GM20431 (cell line): ENCODE measurements at regions not wholly inside any gene's neighbourhood (a gene's known extent, or its start where the extent isn't known, plus 50 kb on each side); places are given as distances from the start of the nearest gene placed in this dataset.
"Not testable (repeated sequence)": the region's sequence is repeated elsewhere in the genome, so short reads cannot be mapped to it uniquely, and the experiment has no call there.

Experiments
- in situ Hi-C: fragments of 300-500 bp; cut with MseI, MboI; formaldehyde crosslinking; loops from one replicate; pipeline ENCODE4 v1.15.0; 2020; ENCODE audit warnings: low sequenced_read_pairs; ENCODE audit not compliant: unreplicated experiment

DNA sequence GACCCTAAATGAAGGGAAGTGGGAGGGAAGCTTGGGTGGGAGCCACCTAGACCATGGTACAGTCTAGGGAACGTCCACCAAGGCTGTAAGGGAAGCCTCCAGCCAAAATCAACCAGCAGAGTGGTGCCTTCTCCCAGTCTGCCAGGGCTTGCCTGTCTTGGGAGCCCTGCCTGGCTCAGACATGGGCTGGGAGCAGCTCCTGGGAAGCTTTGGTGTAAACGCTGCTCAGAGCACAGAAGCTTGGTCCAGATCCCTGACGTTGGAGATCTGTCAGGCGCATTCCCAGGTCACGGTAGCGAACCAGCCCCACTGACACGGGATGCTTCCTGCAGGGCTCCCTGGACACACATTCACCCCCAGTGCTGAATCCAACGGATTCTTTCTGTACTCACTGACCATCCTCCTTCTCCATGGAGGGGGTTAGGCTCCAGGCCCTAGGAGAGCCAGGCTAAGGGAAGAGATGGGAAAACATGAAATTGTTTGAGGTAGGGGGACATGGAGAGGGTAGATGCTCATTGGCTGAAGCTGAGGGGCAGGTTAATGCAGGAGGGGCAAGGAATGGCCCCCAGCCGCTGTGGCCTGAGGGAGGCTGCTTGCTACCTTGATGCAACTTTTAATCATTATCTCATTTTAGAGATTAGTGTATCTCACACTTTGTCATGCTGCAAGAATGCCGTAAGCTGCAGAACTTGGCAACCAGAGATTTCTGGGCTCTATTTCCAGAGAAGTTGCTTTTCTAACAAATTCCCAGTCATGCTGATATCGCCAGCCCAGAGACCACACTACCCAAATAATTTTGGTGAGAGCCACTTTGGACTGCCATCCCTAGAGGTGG lies 195.8 kb downstream of the UQCRFS1 start:
- in situ Hi-C loops, result no loop called here

DNA sequence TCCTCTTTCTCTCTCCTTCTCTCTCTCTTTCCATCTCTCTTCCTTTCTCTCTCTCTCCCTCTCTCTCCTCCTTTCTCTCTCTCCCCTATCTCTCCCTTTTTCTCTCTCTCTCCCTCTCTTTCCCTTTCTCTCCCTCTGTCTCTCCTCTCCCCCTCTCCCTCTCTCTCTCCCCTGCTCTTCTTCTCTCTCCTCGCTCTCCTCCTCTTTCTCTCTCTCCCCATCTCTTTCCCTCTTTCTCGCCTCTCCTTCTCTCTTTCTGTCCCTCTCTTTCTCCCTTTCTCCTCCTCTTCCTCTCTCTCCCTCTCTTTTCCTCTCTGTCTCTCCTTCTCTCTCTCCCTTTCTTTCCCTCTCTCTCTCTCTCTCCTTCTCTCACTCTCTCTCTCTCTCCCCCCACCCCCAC lies 196.6 kb downstream of the UQCRFS1 start:
- in situ Hi-C loops, result no loop called here

DNA sequence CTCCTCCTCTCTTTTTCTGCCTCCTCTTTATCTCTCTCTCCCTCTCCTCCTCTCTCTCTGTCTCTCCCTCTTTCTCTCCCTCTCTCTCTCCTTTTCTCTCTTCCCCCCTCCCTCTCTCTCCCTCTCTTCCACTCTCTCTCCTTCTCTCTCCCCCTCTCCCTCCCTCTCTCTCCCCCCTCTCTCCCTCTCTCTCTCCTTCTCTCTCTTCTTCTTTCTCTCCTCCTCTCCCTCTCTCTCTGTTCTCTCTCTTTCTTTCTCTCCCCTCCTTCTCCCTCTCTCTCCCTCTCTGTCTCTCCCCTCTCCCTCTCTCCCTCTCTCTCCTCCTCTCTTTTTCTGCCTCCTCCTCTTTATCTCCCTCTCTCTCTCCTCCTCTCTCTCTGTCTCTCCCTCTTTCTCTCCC lies 197.4 kb downstream of the UQCRFS1 start:
- in situ Hi-C loops, result no loop called here

DNA sequence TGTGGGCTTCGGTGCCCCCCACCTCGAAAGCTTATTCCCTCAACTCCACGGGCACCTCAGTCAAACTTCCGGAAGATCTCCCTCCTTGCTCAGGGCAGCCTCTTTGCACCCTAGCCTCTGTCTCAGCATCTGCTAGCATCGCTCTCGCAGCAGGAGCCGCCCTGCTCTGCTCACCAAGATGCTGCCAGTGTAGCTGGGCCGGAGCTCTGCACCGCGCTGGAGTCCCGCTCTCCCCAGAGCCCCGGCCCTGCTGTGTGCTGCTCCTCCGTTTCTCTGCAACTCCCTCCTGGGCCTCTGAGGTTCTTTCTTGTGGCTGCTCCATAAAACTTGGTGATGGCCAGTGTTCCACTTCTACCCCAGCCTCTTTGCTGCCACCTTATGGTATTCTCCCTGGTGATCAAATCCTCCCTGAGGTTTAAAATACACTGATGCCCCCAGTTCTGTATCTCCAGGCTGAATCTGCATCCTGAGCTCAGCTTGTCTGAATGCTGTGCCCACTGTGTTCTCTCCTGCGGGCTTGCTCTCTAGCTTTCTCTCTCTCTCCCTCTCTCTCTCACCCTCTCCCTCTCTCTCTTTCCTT lies 198.0 kb downstream of the UQCRFS1 start:
- in situ Hi-C loops, result no loop called here

DNA sequence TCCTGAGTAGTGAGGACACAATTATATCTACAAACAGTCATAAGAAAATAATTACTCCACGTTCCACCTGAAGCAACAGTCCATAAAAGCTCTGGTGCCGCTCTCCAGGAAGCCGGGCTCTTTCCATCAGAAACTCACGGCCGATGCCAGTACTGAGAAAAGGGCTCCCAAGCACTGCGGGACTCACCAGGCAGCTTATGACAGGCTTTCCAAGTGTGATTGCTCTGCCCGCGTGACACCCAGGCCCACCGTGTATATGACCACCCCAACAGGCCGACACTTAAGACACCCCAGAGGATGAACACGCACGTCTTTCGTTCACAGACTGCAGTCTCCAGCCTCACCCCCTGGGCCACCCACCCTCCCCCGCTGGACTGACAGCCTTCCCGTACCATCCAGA lies 199.0 kb downstream of the UQCRFS1 start:
- in situ Hi-C loops, result no loop called here

DNA sequence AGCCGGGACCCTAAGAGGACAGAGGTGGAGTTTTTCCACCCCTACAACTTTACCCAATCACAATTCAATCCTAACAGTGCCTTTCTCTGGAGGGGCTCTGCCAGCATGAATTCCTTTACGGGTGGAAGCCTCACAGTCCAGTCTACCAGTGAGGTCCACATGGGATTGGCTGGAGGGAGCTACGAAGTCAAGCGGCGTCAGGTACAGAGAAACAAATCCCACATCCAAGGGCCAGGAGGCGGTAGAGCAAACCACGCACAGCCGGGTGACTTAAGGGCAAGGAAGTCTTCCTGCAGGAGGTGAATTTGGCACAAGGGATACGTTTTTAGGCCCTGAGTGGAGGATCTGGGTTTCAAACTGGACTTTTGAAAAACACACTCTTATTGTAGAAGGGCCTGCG lies 199.6 kb downstream of the UQCRFS1 start:
- in situ Hi-C loops, result no loop called here

DNA sequence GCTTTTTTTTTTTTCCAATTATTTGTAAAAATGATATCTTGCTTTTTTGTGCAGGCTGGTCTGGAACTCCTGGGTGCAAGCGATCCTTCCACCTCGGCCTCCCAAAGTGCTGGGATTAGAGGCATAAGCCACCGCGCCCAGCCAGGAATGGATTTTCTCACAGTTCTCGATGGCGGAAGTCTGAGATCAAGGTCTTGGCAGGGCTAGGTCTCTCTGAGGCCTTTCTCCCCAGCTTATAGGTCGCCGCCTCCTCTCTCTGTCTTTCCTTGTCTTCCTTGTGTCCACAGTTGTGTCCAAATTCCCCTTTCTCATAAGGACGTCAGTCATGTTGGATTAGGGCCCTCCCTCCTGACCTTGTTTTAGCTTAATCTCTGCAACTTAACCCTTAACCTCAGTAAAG lies 200.5 kb downstream of the UQCRFS1 start:
- in situ Hi-C loops, result no loop called here

DNA sequence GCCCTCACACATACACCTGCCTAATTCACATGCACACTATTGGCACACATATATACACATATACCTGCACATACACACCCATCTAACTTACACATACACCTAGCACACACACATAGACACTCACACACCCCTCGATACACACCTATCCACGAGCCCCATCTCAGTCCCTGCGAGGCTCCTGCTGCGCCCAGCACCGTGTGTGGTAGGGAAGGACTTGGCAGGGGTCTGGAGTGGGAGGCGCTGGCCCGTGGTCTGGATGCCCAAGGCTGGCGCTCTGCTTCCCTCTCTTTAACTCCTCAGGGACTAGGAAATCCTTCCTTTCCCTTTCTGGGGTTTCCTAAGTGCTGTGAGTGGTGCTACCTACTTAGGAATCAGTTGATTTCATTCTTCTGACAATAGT lies 202.7 kb downstream of the UQCRFS1 start:
- in situ Hi-C loops, result no loop called here

DNA sequence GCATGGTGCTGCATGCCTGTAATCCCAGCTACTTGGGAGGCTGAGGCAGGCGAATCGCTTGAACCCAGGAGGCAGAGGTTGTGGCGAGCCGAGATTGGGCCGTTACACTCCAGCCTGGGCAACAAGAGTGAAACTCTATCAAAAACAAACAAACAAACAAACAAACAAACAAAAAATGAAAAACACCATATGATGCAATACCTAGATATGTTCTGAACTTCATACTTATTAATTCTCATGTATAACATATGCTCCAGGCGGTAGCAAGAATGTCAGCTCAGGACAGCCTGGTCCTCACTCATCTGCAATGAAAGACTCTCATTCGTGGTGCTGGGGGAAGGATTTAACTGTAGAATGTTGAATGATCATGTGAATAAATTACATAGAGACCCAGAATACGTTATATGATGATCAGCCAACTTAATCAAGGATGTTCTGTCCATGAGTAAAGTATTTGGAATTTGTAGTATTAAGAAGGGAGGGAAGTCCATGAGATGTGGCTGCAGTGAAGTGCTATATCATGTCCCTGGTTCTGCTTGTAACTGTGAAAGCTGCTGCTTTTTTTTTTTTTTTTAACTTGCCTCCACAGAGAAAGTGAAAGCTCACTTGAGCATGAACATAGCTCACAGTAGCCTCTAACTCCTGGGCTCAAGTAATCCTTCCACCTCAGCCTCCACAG lies 206.8 kb downstream of the UQCRFS1 start:
- in situ Hi-C loops, result no loop called here

DNA sequence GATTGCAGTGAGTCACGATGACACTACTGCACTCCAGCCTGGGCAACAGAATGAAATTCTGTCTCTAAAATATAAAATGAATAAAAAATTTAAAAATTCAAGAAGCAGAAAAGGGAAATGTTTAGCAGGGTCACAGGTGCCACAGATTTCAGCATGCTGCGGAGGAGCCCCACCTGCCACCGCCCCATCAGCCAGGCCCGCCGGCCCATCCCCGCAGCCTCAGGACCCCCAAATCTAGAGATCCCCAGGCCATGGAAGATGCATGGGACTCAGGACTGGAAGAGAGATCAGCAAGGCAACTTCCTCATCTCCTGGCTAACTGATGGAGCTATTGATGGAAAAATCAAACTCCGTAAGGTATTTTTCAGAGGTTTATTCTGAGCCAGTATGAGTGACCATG lies 208.2 kb downstream of the UQCRFS1 start:
- in situ Hi-C loops, result no loop called here

DNA sequence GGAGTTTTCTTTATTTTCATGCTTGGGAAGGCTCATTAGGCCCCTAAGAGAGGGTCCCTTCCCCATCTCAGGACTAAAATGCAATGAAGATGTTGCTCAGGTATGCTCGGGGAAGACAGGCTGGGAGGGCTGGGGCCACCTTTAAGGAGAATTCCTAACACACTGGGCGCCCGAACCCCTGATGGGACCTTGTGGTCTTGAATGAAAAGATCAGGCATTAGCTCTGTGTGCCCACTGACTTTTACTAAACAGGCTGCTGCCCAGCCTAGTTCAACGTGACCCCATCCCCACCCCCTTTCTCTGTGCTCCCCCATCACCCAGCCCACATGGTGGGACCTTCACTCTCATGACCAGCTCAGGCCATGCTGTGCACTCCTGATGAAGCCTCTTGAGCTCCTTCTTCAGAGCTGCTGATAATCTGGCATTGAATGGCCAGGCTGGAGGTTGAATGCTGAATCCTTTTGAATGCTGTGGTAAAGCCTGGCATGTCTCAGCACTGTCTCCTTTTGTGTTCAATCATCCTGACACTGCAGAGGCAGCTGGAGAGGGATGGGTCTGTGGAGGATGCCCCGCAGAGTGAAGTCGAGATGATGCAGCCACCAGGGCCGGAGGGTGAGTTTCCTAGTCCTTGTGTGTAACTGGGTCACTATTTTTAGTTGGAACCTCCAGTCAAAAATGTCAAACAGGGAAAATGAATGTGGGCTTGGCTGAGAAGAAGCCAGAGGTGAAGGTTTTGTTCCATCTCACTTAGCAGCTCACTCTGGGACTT lies 209.1 kb downstream of the UQCRFS1 start:
- in situ Hi-C loops, result no loop called here

DNA sequence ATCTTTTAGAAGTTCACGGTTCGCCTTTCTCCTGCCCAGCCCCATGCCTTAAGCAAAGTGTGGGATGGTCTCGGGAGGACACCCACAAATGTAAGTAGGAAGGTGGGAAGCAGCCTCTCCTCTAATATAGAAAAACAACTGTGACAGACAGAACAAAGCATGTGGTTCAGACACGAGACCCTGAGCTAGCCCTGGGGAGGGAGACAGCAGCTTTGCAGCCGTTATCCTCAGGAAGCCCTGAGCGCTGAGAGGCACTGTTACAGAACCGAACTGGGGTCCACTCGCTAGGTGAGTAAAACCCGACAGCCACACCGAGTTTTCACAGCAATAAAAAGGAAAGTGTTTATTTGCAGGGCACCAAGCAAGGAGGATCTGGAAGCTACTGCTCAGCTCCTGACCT lies 210.6 kb downstream of the UQCRFS1 start:
- in situ Hi-C loops, result no loop called here

DNA sequence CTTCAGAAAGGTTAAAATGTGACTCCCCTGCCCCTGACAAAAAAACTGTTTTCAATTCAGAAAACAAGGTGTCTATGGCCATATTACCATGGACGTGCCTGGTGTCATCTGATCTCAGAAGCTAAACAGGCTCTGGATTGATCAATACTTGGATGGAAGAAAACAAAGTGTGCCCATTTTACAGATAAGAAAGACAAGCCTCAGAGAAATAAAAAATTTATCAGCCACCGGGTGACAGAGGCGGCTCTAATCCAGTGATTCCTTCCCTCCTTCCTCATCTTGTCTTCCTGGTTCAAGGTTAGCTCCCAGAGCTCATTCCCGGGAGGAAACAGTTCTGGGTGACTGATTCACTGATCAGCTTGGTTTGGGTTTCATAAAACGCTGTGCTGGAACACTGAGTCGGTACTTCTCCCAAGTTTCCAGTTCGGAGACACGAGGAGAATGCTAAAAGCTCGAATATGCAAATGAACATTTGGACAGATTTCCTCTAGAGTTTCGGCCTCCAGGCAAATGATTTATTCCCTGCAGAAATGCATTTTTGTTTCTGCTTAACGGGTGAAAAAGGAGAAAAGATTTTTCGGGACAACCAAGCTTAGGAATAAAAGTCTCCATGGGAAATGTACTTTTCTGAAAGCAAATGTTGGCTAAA lies 211.2 kb downstream of the UQCRFS1 start:
- in situ Hi-C loops, result no loop called here

DNA sequence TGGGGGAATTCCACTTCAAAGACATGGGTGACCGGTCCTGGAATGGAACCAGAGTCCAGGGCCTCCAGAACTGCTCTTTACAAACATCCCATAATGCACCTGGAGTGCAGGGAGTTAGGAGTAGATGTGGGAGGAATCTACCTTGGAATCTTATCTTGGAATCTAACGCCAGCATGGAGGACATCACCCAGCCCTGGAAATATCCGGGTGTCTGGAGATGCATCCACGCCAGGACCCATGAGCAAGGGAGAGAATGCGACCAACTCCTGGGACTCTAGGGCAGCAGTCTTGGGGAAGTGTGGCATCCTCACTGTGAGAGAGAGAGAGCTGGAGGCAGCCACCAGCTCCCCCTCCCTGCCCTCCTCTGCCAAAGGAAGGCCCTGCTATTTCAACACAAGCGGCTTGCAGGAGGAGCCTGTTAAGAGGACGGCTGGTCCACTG lies 211.8 kb downstream of the UQCRFS1 start:
- in situ Hi-C loops, result no loop called here

DNA sequence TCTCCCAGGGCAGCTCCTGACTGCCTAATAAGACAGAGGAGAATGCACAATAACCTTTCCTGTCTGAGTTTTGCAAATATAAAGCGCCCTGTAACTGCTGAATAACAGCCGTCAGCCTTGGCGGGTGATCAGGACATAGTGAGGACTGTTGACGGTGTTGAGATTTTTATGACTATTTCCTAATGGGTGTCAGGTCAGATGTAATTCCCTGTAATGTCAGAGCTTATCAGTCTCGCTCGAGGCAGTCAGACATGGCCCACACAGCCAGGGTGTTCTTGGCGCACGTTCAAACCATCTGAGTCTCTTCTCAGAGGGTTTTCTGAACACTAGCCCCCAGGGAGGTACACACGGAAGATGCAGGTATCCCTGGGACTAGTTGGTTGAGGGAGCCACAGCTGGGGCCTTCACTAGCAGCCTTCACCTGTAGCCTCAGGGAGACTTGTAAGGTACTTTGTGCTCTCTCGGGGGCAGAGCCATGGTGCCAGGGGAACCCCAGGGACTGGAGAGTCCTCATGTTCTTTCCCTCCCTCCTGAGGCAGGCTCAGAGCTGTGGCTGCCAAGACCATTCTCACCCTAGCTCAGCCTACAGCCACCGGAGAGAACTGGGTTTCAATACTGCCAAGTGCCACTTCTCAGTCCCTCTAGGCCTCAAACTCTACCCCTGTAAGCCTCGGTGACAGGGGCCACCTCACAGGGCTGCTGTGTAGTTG lies 213.1 kb downstream of the UQCRFS1 start:
- in situ Hi-C loops, result no loop called here

DNA sequence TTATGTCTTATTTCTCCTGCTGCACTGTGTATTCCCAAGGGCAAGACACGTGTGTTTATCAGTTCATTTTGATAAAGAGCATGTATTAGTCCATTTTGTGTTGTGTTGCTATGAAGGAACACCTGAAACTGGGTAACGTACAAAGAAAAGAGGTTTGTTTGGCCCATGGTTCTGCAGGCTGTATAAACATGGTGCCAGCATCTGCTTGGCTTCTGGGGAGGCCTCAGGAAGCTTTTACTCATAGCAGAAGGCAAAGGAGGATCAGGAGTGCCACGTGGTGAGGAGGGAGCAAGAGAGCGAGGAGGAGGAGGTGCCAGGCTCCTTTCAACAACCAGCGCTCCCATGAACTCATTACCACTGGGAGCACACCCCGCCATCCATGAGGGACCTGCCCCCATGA lies 214.0 kb downstream of the UQCRFS1 start:
- in situ Hi-C loops, result no loop called here

DNA sequence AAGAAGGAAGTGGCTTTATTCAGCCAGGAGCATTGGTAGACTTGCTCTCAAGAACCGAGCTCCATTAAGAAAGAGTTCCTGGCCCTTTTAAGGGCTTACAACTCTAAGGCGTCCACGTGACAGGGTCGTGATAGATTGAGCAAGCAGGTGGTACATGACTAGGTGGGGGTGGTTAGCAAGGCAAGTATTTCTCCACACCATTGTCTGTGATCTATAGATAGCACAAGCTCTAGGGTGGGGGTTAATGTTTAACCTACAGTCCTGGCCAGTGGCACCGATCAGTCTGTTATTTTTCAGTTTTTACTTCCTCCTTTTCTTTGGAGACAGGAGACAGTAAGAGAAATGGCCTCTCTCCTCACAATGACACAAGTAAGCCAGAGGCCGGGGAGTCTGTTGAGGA lies 215.1 kb downstream of the UQCRFS1 start:
- in situ Hi-C loops, result not testable (repeated sequence)

DNA sequence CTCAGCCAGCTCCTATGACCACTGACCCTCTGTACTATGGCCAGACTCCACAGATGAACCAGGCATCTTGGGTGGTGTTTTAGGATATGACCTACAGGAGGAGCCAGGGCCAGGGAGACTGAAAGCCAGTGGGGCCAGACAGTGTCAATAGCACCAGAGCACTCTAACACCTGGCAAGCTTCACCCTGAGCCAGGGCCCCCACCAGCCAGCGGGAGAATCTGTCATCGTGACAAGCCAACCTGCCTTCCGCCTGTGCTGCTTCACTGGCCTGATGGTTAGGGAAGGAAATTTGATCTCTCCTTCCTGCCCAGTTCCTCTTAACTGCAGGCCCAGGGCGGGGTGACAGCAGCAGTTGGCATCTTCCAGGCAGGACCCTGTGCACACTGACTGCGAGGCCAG lies 222.4 kb downstream of the UQCRFS1 start:
- in situ Hi-C loops, result no loop called here

DNA sequence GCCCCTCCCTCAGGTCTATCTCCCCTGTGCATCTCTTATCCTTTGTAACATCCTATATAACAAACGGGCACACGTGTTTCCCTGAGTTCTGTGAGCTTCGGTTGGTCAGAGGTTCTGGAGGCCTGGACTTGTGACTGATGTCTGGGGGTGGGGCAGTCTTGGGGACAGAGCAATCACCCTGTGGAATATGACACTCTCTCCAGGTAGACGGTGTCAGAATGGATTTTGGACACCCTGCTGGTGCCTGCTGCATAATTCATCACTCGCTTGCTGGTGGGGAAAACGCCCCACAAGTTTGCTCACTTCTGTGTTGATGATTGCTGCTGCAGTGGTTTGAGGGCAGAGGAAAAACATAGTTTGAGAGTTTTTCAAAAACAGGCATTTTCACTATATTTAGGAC lies 223.2 kb downstream of the UQCRFS1 start:
- in situ Hi-C loops, result no loop called here

DNA sequence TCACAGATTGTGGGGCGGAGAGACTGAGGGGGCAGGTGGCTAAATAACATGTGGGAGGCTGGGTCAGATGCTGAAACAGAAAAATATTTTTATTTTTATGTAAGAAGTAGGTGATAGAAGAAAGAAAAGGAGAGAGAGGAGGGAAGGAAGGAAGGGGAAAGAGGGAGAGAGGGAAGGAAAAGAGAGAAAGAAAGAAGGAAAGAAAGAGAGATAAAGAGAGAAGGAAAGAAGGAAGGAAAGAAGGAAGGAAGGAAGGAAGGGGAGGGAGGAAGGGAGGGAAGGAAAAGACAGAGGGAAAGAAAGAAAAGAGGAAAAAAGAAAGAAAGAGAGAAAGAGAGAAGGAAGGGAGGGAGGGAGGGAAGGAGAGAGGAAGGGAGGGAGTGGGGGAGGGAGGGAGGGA lies 224.9 kb downstream of the UQCRFS1 start:
- in situ Hi-C loops, result no loop called here
